ENCODE measurements at regions not wholly inside any gene's neighbourhood (a gene's known extent, or its start where the extent isn't known, plus 50 kb on each side); places are given as distances from the start of the nearest gene placed in this dataset.
"Not testable (repeated sequence)": the region's sequence is repeated elsewhere in the genome, so short reads cannot be mapped to it uniquely, and the experiment has no call there.

GRCh38 chr6:81962198-81962597 is 209.7 kb upstream of the TENT5A start:
- FAIRE-seq, result no peak

- no peak for FAIRE-seq
Observed at GRCh38 chr6:81950877-81951276, 198.4 kb upstream of the TENT5A start.

GRCh38 chr6:81948861-81949260 is 196.4 kb upstream of the TENT5A start:
- no peak for FAIRE-seq

- FAIRE-seq, result not testable (repeated sequence)
Observed at GRCh38 chr6:81948196-81948595, 195.7 kb upstream of the TENT5A start.

- no peak for FAIRE-seq
Observed at GRCh38 chr6:81944661-81945060, 192.2 kb upstream of the TENT5A start.

- FAIRE-seq, result not testable (repeated sequence)
Observed at GRCh38 chr6:81942842-81943241, 190.4 kb upstream of the TENT5A start.

- no peak for FAIRE-seq
Observed at GRCh38 chr6:81942067-81942370, 189.5 kb upstream of the TENT5A start.

GRCh38 chr6:81940451-81940985 is 188.0 kb upstream of the TENT5A start:
- peak; percentile 19 for FAIRE-seq

GRCh38 chr6:81939766-81940165 is 187.3 kb upstream of the TENT5A start:
- no peak for FAIRE-seq

GRCh38 chr6:81938991-81939732 is 186.7 kb upstream of the TENT5A start:
- FAIRE-seq, result no peak

GRCh38 chr6:81938014-81938856 is 185.8 kb upstream of the TENT5A start:
- FAIRE-seq, result no peak

GRCh38 chr6:81937296-81937937 is 184.9 kb upstream of the TENT5A start:
- FAIRE-seq, result no peak

GRCh38 chr6:81934936-81935335 is 182.5 kb upstream of the TENT5A start:
- FAIRE-seq, result no peak

GRCh38 chr6:81933608-81934051 is 181.1 kb upstream of the TENT5A start:
- FAIRE-seq, result no peak

- no peak for FAIRE-seq
Observed at GRCh38 chr6:81933089-81933488, 180.6 kb upstream of the TENT5A start.

- FAIRE-seq, result not testable (repeated sequence)
Observed at GRCh38 chr6:81932448-81932847, 180.0 kb upstream of the TENT5A start.

- FAIRE-seq, result no peak
Observed at GRCh38 chr6:81929828-81930227, 177.3 kb upstream of the TENT5A start.

- FAIRE-seq, result no peak
Observed at GRCh38 chr6:81925201-81925600, 172.7 kb upstream of the TENT5A start.

GRCh38 chr6:81909981-81910900 is 157.8 kb upstream of the TENT5A start:
- no peak for FAIRE-seq

- FAIRE-seq, result no peak
Observed at GRCh38 chr6:81909162-81909561, 156.7 kb upstream of the TENT5A start.

- no peak for FAIRE-seq
Observed at GRCh38 chr6:81906709-81907204, 154.3 kb upstream of the TENT5A start.

GRCh38 chr6:81906041-81906440 is 153.6 kb upstream of the TENT5A start:
- no peak for FAIRE-seq

Data from A204.1 (cell line).